PFSK-1 (cell line): ENCODE measurements at regions not wholly inside any gene's neighbourhood (a gene's known extent, or its start where the extent isn't known, plus 50 kb on each side); places are given as distances from the start of the nearest gene placed in this dataset.

Experiments used
- FOXP2 ChIP-seq: optimal IDR thresholded peaks from 2 replicates; pipeline ENCODE3; 2011; ENCODE audit warnings: borderline replicate concordance, control low read depth, inconsistent platforms; ENCODE audit not compliant: insufficient read depth; ENCODE audit errors: extremely low read length, extremely low read depth
- POLR2AphosphoS5 ChIP-seq: IDR thresholded peaks from 2 replicates; pipeline ENCODE4 v1.6.1; 2012; ENCODE audit warnings: low read depth, mild to moderate bottlenecking, control low read depth, low read length, moderate library complexity
- SIN3A ChIP-seq: IDR thresholded peaks from 2 replicates; pipeline ENCODE4 v1.6.1; 2012; ENCODE audit warnings: mild to moderate bottlenecking, low read length, moderate library complexity, borderline replicate concordance; ENCODE audit not compliant: insufficient read depth
- TAF1 ChIP-seq: IDR thresholded peaks from 2 replicates; pipeline ENCODE4 v1.6.1; 2012; ENCODE audit warnings: low read length, control low read depth, borderline replicate concordance; ENCODE audit not compliant: insufficient read depth
- TF ChIP-seq, protein P1 (sequence below), 2 experiments: IDR thresholded peaks; 2 replicates each; pipeline versions ENCODE4 v1.6.1 to v1.8.0; 2011 to 2012; ENCODE audit warnings: low read depth in 2 of 2, low read length in 2 of 2, control low read depth in 1 of 2, inconsistent platforms in 1 of 2, mild to moderate bottlenecking in 1 of 2, moderate library complexity in 1 of 2; ENCODE audit not compliant: insufficient read depth in 1 of 2

DNA sequence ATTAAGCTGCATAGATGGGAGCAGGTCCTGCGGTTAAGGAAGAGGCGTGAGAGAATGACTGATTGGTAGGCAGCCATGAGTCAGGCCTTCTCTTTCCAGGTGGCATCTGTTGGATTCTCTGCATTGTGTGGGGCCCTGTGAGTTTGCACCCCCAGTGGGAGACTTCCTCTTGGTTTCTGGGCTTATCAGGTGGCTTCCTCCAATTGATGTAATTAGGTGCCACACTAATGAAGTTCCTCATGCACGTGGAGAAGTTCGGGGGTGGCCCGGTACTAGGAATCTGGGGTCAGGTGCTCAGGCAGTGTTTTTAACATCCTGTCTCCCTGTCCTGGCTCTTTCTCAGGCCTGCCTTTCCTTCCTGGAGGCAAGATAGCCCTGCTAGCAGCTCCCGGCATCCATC, 765.1 kb upstream of the TMEM132C start:
- TF ChIP-seq TAF1 (no peak), SIN3A (no peak), FOXP2 (no peak), POLR2AphosphoS5 (no peak)
- TF ChIP-seq, protein P1, sequence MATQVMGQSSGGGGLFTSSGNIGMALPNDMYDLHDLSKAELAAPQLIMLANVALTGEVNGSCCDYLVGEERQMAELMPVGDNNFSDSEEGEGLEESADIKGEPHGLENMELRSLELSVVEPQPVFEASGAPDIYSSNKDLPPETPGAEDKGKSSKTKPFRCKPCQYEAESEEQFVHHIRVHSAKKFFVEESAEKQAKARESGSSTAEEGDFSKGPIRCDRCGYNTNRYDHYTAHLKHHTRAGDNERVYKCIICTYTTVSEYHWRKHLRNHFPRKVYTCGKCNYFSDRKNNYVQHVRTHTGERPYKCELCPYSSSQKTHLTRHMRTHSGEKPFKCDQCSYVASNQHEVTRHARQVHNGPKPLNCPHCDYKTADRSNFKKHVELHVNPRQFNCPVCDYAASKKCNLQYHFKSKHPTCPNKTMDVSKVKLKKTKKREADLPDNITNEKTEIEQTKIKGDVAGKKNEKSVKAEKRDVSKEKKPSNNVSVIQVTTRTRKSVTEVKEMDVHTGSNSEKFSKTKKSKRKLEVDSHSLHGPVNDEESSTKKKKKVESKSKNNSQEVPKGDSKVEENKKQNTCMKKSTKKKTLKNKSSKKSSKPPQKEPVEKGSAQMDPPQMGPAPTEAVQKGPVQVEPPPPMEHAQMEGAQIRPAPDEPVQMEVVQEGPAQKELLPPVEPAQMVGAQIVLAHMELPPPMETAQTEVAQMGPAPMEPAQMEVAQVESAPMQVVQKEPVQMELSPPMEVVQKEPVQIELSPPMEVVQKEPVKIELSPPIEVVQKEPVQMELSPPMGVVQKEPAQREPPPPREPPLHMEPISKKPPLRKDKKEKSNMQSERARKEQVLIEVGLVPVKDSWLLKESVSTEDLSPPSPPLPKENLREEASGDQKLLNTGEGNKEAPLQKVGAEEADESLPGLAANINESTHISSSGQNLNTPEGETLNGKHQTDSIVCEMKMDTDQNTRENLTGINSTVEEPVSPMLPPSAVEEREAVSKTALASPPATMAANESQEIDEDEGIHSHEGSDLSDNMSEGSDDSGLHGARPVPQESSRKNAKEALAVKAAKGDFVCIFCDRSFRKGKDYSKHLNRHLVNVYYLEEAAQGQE (IDR thresholded peaks at IDR 0.05; ENCODE audit: insufficient read depth in 1 of 2, low read depth in 2 of 2, low read length in 2 of 2): no peak

- no peak for TF ChIP-seq TAF1
Measured at GRCh38 chr12:127503246-127503645, 763.7 kb upstream of the TMEM132C start.

GRCh38 chr12:127504874-127505273, 762.1 kb upstream of the TMEM132C start:
- TF ChIP-seq POLR2AphosphoS5: no peak
- TF ChIP-seq, protein P1 (IDR thresholded peaks at IDR 0.05; ENCODE audit: insufficient read depth in 1 of 2, low read depth in 2 of 2, low read length in 2 of 2): no peak
- no peak for TF ChIP-seq FOXP2
- TF ChIP-seq SIN3A: no peak
- TF ChIP-seq TAF1: no peak

- TF ChIP-seq TAF1 (no peak), SIN3A (no peak), POLR2AphosphoS5 (no peak), FOXP2 (no peak)
- TF ChIP-seq, protein P1 (IDR thresholded peaks at IDR 0.05; ENCODE audit: insufficient read depth in 1 of 2, low read depth in 2 of 2, low read length in 2 of 2): no peak
Measured at GRCh38 chr12:127507341-127507740, 759.6 kb upstream of the TMEM132C start.

GRCh38 chr12:127509066-127509778, 757.7 kb upstream of the TMEM132C start:
- TF ChIP-seq, protein P1 (IDR thresholded peaks at IDR 0.05; ENCODE audit: insufficient read depth in 1 of 2, low read depth in 2 of 2, low read length in 2 of 2): no peak
- no peak for TF ChIP-seq SIN3A
- TF ChIP-seq POLR2AphosphoS5: no peak
- TF ChIP-seq FOXP2: no peak
- TF ChIP-seq TAF1: no peak
